ENCODE measurements at regions not wholly inside any gene's neighbourhood (a gene's known extent, or its start where the extent isn't known, plus 50 kb on each side); places are given as distances from the start of the nearest gene placed in this dataset.

DNA sequence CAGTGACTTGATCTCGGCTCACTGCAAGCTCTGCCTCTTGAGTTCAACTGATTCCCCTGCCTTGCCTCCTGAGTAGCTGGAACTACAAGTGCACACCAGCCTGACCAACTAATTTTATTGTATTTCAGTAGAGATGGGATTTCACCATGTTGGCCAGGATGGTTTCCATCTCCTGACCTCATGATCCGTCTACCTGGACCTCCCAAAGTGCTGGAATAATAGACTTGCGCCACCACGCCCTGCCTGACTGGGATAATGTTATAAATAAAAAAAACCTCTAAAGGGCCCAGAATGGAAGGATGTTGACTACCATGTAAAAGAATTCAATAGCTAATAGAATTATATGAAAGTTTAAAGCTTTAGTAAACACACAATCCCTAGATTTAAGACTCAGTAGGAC lies 91.9 kb downstream of the TSPY10 start:
- Mint-ChIP-seq H3K27me3 (ENCODE audit: insufficient read depth, low read depth, poor library complexity) (no peaks in the 10 kb centered on the region), H3K4me3 (no peak overlapping the region), H3K27ac (no peak overlapping the region), H3K4me1 (no peaks in the 10 kb centered on the region), H3K36me3 (ENCODE audit: low read depth) (0 out of 3 replicates have a peak, but pooled peaks cover 3% of the 10 kb centered on the region), H3K9me3 (peaks cover 64% of the 10 kb centered on the region)
- no peak overlapping the region for H2AFZ ChIP-seq
- no peaks in the 10 kb centered on the region for H3K9me2 ChIP-seq (ENCODE audit: insufficient read depth)
- TF ChIP-seq ZNF331 (CRISPR knock-in tag; IDR thresholded peaks at IDR 0.05; ENCODE audit: low read depth) (no peak), POLR2AphosphoS5 (IDR thresholded peaks at IDR 0.05; ENCODE audit: low read depth) (no peak)
- no peaks in the 10 kb centered on the region for H4K20me1 ChIP-seq (replicated peaks; ENCODE audit: insufficient read depth)
- ATAC-seq (no peak), DNase-seq (ENCODE audit: low spot score) (no peak)
- no peak overlapping the region for H3K4me2 ChIP-seq
- no peaks in the 10 kb centered on the region for H3K4me1 ChIP-seq (ENCODE audit: insufficient read depth)
- H3F3A ChIP-seq (replicated peaks; ENCODE audit: low read depth): no peaks in the 10 kb centered on the region
- no peak overlapping the region for H3K27ac ChIP-seq (ENCODE audit: low read depth)
- H3K79me2 ChIP-seq (replicated peaks; ENCODE audit: insufficient read depth): no peaks in the 10 kb centered on the region
- H3K4me3 ChIP-seq: no peak overlapping the region
- no peaks in the 10 kb centered on the region for H3K27me3 ChIP-seq (ENCODE audit: insufficient read depth)
- H3K36me3 ChIP-seq (ENCODE audit: insufficient read depth): no peaks in the 10 kb centered on the region

DNA sequence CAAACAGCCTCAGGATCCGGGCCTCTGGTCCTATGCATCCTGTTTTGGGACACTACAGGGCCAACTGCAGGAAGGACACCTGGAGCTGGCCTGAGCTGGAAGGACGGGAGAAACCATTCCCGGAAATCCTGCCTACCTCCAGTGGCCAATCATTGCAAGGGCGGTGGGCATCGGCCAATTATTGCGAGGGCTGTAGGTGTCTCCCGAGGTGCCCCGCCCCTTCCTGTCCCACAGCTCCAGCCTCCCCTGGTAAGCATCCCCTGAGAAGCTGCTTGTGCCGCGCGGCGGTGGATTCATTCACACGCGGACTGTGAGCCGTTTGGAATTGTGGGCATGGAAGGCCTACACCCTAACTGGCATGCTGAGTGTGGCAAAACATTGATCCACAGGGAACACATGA lies 95.5 kb downstream of the TSPY10 start:
- Mint-ChIP-seq H3K4me1 (no peaks in the 10 kb centered on the region), H3K27ac (no peak overlapping the region), H3K36me3 (ENCODE audit: low read depth) (0 out of 3 replicates have a peak, but pooled peaks cover 3% of the 10 kb centered on the region), H3K27me3 (ENCODE audit: insufficient read depth, low read depth, poor library complexity) (no peaks in the 10 kb centered on the region), H3K9me3 (peaks cover 75% of the 10 kb centered on the region), H3K4me3 (no peak overlapping the region)
- Histone ChIP-seq H3K27ac (ENCODE audit: low read depth) (no peak overlapping the region), H2AFZ (no peak overlapping the region), H3F3A (replicated peaks; ENCODE audit: low read depth) (no peaks in the 10 kb centered on the region), H3K4me3 (no peak overlapping the region), H3K9me2 (ENCODE audit: insufficient read depth) (no peaks in the 10 kb centered on the region), H3K27me3 (ENCODE audit: insufficient read depth) (no peaks in the 10 kb centered on the region), H3K36me3 (ENCODE audit: insufficient read depth) (no peaks in the 10 kb centered on the region), H4K20me1 (replicated peaks; ENCODE audit: insufficient read depth) (no peaks in the 10 kb centered on the region), H3K79me2 (replicated peaks; ENCODE audit: insufficient read depth) (no peaks in the 10 kb centered on the region), H3K4me1 (ENCODE audit: insufficient read depth) (no peaks in the 10 kb centered on the region), H3K4me2 (no peak overlapping the region)
- ATAC-seq (no peak), DNase-seq (ENCODE audit: low spot score) (no peak)
- TF ChIP-seq EZH2phosphoT487 (IDR thresholded peaks at IDR 0.05; ENCODE audit: unreplicated experiment) (no peak), EZH2 (IDR thresholded peaks at IDR 0.05; ENCODE audit: low read depth, unreplicated experiment) (no peak), JUNB (IDR thresholded peaks at IDR 0.05; ENCODE audit: unreplicated experiment) (no peak), POLR2AphosphoS5 (IDR thresholded peaks at IDR 0.05; ENCODE audit: low read depth) (no peak), NANOG (IDR thresholded peaks at IDR 0.05; ENCODE audit: borderline replicate concordance) (no peak), ZNF114 (CRISPR knock-in tag; IDR thresholded peaks at IDR 0.05) (no peak), ZNF331 (CRISPR knock-in tag; IDR thresholded peaks at IDR 0.05; ENCODE audit: low read depth) (no peak), CREB1 (CRISPR knock-in tag; IDR thresholded peaks at IDR 0.05; ENCODE audit: low read depth) (no peak)
- TF ChIP-seq, protein P1, sequence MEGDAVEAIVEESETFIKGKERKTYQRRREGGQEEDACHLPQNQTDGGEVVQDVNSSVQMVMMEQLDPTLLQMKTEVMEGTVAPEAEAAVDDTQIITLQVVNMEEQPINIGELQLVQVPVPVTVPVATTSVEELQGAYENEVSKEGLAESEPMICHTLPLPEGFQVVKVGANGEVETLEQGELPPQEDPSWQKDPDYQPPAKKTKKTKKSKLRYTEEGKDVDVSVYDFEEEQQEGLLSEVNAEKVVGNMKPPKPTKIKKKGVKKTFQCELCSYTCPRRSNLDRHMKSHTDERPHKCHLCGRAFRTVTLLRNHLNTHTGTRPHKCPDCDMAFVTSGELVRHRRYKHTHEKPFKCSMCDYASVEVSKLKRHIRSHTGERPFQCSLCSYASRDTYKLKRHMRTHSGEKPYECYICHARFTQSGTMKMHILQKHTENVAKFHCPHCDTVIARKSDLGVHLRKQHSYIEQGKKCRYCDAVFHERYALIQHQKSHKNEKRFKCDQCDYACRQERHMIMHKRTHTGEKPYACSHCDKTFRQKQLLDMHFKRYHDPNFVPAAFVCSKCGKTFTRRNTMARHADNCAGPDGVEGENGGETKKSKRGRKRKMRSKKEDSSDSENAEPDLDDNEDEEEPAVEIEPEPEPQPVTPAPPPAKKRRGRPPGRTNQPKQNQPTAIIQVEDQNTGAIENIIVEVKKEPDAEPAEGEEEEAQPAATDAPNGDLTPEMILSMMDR (conservative IDR thresholded peaks at IDR 0.05; ENCODE audit: low read depth in 2 of 2): no peak
- TF ChIP-seq, protein P2, sequence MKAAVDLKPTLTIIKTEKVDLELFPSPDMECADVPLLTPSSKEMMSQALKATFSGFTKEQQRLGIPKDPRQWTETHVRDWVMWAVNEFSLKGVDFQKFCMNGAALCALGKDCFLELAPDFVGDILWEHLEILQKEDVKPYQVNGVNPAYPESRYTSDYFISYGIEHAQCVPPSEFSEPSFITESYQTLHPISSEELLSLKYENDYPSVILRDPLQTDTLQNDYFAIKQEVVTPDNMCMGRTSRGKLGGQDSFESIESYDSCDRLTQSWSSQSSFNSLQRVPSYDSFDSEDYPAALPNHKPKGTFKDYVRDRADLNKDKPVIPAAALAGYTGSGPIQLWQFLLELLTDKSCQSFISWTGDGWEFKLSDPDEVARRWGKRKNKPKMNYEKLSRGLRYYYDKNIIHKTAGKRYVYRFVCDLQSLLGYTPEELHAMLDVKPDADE (IDR thresholded peaks at IDR 0.05): no peak
- TF ChIP-seq, protein P3, sequence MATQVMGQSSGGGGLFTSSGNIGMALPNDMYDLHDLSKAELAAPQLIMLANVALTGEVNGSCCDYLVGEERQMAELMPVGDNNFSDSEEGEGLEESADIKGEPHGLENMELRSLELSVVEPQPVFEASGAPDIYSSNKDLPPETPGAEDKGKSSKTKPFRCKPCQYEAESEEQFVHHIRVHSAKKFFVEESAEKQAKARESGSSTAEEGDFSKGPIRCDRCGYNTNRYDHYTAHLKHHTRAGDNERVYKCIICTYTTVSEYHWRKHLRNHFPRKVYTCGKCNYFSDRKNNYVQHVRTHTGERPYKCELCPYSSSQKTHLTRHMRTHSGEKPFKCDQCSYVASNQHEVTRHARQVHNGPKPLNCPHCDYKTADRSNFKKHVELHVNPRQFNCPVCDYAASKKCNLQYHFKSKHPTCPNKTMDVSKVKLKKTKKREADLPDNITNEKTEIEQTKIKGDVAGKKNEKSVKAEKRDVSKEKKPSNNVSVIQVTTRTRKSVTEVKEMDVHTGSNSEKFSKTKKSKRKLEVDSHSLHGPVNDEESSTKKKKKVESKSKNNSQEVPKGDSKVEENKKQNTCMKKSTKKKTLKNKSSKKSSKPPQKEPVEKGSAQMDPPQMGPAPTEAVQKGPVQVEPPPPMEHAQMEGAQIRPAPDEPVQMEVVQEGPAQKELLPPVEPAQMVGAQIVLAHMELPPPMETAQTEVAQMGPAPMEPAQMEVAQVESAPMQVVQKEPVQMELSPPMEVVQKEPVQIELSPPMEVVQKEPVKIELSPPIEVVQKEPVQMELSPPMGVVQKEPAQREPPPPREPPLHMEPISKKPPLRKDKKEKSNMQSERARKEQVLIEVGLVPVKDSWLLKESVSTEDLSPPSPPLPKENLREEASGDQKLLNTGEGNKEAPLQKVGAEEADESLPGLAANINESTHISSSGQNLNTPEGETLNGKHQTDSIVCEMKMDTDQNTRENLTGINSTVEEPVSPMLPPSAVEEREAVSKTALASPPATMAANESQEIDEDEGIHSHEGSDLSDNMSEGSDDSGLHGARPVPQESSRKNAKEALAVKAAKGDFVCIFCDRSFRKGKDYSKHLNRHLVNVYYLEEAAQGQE (IDR thresholded peaks at IDR 0.05; ENCODE audit: unreplicated experiment): no peak
